ENCODE measurements at regions not wholly inside any gene's neighbourhood (a gene's known extent, or its start where the extent isn't known, plus 50 kb on each side); places are given as distances from the start of the nearest gene placed in this dataset.
"Not testable (repeated sequence)": the region's sequence is repeated elsewhere in the genome, so short reads cannot be mapped to it uniquely, and the experiment has no call there.

DNA sequence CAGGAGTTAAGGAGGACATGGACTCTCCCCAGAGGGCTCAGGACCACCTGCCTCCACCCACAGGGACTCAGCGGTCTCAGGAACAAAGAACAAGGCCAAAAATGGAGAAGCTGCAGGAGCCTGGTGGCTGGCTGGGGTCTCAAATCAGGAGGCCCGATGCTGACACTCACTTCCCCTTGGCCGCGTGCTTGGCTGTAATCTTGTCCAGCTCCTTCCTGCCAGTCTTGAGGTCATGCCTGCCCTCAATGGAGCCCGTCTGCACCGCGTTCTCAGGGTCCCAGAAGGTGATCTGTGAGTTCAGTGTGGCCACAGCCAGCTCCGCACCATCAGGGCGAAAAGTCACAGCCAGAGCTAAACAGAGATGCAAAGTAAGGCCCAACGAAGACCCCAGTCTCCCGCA, 5381.9 kb upstream of the TPTE start:
- TF ChIP-seq CTCF (IDR thresholded peaks at IDR 0.05 in 8 of 11, conservative IDR thresholded peaks at IDR 0.05 in 3 of 11); POLR2A (IDR thresholded peaks at IDR 0.05); POLR2AphosphoS5 (IDR thresholded peaks at IDR 0.05): not testable (repeated sequence)

Data from spleen (tissue), 7 donors.